ENCODE measurements at regions not wholly inside any gene's neighbourhood (a gene's known extent, or its start where the extent isn't known, plus 50 kb on each side); places are given as distances from the start of the nearest gene placed in this dataset.

GRCh38 chr1:221816899-221817298, 75.0 kb upstream of the DUSP10 start:
- Histone ChIP-seq H3K23me2 (ENCODE audit: insufficient read length, low read depth, low read length, poor library complexity, severe bottlenecking) (no peaks in the 10 kb centered on the region), H3K18ac (ENCODE audit: insufficient read length, low read depth, low read length) (no peak overlapping the region), H3K4ac (ENCODE audit: low read depth, low read length) (no peak overlapping the region), H3K23ac (ENCODE audit: insufficient read length, low read depth, low read length) (no peak overlapping the region), H3K4me1 (ENCODE audit: insufficient read depth, low read length) (no peaks in the 10 kb centered on the region), H4K20me1 (ENCODE audit: control insufficient read depth, insufficient read depth, insufficient read length) (no peaks in the 10 kb centered on the region), H2AK5ac (ENCODE audit: insufficient read length, low read length) (no peak overlapping the region), H2BK15ac (ENCODE audit: low read depth, low read length) (no peak overlapping the region), H3K79me1 (ENCODE audit: insufficient read depth, low read depth, low read length, poor library complexity, severe bottlenecking) (no peaks in the 10 kb centered on the region), H3K9ac (ENCODE audit: extremely low read depth, insufficient read length, low read length) (no peak overlapping the region), H2BK120ac (ENCODE audit: low read depth, low read length, poor library complexity, severe bottlenecking) (no peak overlapping the region), H3K14ac (ENCODE audit: insufficient read depth, low read length) (no peak overlapping the region), H3K4me2 (ENCODE audit: insufficient read depth, insufficient read length, low read length) (no peak overlapping the region), H3K9me3 (ENCODE audit: control insufficient read depth, low read depth, low read length) (no peaks in the 10 kb centered on the region), H3K27me3 (ENCODE audit: insufficient read depth, low read length) (no peaks in the 10 kb centered on the region), H2BK5ac (ENCODE audit: insufficient read length, low read length) (no peak overlapping the region), H3T11ph (ENCODE audit: low read length) (no peak overlapping the region), H4K8ac (replicated peaks; ENCODE audit: insufficient read length, low read depth, low read length) (no peak overlapping the region), H4K5ac (ENCODE audit: insufficient read length, low read depth, low read length) (no peak overlapping the region), H3K56ac (ENCODE audit: insufficient read length, low read depth, low read length) (no peak overlapping the region), H2AFZ (ENCODE audit: low read length) (no peak overlapping the region), H2BK20ac (ENCODE audit: low read depth, low read length, poor library complexity, severe bottlenecking) (no peak overlapping the region), H2BK12ac (ENCODE audit: insufficient read length, low read depth, low read length) (no peak overlapping the region), H3K79me2 (ENCODE audit: insufficient read depth, low read length) (no peaks in the 10 kb centered on the region), H3K27ac (ENCODE audit: insufficient read length, low read depth, low read length) (no peak overlapping the region), H4K91ac (ENCODE audit: insufficient read length, low read depth, low read length) (no peak overlapping the region)
- no peak for DNase-seq
- Mint-ChIP-seq H3K36me3 (ENCODE audit: insufficient read depth in 1 of 3, low read depth in 3 of 3) (no peaks in the 10 kb centered on the region), H3K27ac (no peak overlapping the region), H3K4me3 (no peak overlapping the region), H3K9me3 (no peaks in the 10 kb centered on the region), H3K27me3 (ENCODE audit: low read depth) (no peaks in the 10 kb centered on the region), H3K4me1 (peaks cover 13 to 14% of the 10 kb centered on the region in 2 experiments)
- TF ChIP-seq, protein P1, sequence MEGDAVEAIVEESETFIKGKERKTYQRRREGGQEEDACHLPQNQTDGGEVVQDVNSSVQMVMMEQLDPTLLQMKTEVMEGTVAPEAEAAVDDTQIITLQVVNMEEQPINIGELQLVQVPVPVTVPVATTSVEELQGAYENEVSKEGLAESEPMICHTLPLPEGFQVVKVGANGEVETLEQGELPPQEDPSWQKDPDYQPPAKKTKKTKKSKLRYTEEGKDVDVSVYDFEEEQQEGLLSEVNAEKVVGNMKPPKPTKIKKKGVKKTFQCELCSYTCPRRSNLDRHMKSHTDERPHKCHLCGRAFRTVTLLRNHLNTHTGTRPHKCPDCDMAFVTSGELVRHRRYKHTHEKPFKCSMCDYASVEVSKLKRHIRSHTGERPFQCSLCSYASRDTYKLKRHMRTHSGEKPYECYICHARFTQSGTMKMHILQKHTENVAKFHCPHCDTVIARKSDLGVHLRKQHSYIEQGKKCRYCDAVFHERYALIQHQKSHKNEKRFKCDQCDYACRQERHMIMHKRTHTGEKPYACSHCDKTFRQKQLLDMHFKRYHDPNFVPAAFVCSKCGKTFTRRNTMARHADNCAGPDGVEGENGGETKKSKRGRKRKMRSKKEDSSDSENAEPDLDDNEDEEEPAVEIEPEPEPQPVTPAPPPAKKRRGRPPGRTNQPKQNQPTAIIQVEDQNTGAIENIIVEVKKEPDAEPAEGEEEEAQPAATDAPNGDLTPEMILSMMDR (conservative IDR thresholded peaks at IDR 0.05), result no peak
- WGBS (ENCODE audit: extremely low coverage, insufficient read length, low lambda C conversion rate), result no CpG with 5 or more reads among the region's 3 CpGs
